HL-60 (cell line): ENCODE measurements at regions not wholly inside any gene's neighbourhood (a gene's known extent, or its start where the extent isn't known, plus 50 kb on each side); places are given as distances from the start of the nearest gene placed in this dataset.
"Not testable (repeated sequence)": the region's sequence is repeated elsewhere in the genome, so short reads cannot be mapped to it uniquely, and the experiment has no call there.

Experiments used
- DNase-seq, 2 experiments: peaks; one replicate each; pipeline ENCODE4 v3.0.0-alpha.2; 2010 to 2020; ENCODE audit warnings: low read depth in 1 of 2, low spot score in 1 of 2
- H3K27ac ChIP-seq: fragments of 250-450 bp; sonication (Bioruptor Pico); replicated peaks from 2 replicates; pipeline ENCODE4 v1.5.1; 2020; ENCODE audit warnings: mild to moderate bottlenecking, moderate library complexity
- H3K27me3 ChIP-seq: fragments of 250-450 bp; sonication (Bioruptor Pico); 2 replicates; pipeline ENCODE4 v1.5.1; 2021; ENCODE audit warnings: mild to moderate bottlenecking, moderate library complexity; ENCODE audit not compliant: insufficient read depth, poor library complexity, severe bottlenecking
- H3K4me3 ChIP-seq: replicated peaks from 2 replicates; pipeline ENCODE4 v1.5.1; 2011; ENCODE audit warnings: mild to moderate bottlenecking, control low read depth, low read length; ENCODE audit not compliant: insufficient read depth
- CTCF ChIP-seq: IDR thresholded peaks from one replicate; pipeline ENCODE4 v1.5.1; 2011; ENCODE audit warnings: low read length, control low read depth, inconsistent platforms; ENCODE audit not compliant: insufficient read depth
- GABPA ChIP-seq: IDR thresholded peaks from 2 replicates; pipeline ENCODE4 v1.6.1; 2012; ENCODE audit warnings: low read depth
- POLR2AphosphoS5 ChIP-seq: IDR thresholded peaks from 2 replicates; pipeline ENCODE4 v1.6.1; 2012; ENCODE audit warnings: low read depth
- REST ChIP-seq: IDR thresholded peaks from 2 replicates; pipeline ENCODE4 v1.6.1; 2012; ENCODE audit warnings: low read depth; ENCODE audit not compliant: insufficient replicate concordance
- SPI1 ChIP-seq: IDR thresholded peaks from 2 replicates; pipeline ENCODE4 v1.6.1; 2012; ENCODE audit warnings: low read depth, mild to moderate bottlenecking, borderline replicate concordance

- H3K27me3 ChIP-seq, result no peaks in the 10 kb centered on the region
- TF ChIP-seq GABPA (no peak), SPI1 (no peak), REST (no peak), CTCF (no peak)
- H3K4me3 ChIP-seq, result no peak overlapping the region
- DNase-seq, result no peak
- no peak overlapping the region for H3K27ac ChIP-seq
These were observed 561.8 kb upstream of the B3GAT1 start for GRCh38 chr11:134973801-134974200.

- TF ChIP-seq CTCF (no peak), REST (no peak), POLR2AphosphoS5 (no peak), SPI1 (no peak), GABPA (no peak)
- Histone ChIP-seq H3K27me3 (no peaks in the 10 kb centered on the region), H3K27ac (no peak overlapping the region), H3K4me3 (no peak overlapping the region)
- DNase-seq, result no peak
These were observed 559.3 kb upstream of the B3GAT1 start for GRCh38 chr11:134971381-134971780.

GRCh38 chr11:134967746-134968145, 555.7 kb upstream of the B3GAT1 start:
- DNase-seq, result no peak
- no peak overlapping the region for H3K27ac ChIP-seq
- TF ChIP-seq CTCF, result no peak
- no peak for TF ChIP-seq POLR2AphosphoS5
- TF ChIP-seq GABPA, result no peak
- no peak for TF ChIP-seq SPI1
- TF ChIP-seq REST, result no peak
- no peaks in the 10 kb centered on the region for H3K27me3 ChIP-seq
- H3K4me3 ChIP-seq, result no peak overlapping the region

GRCh38 chr11:134961386-134961785, 549.3 kb upstream of the B3GAT1 start:
- H3K27me3 ChIP-seq, H3K27ac ChIP-seq, H3K4me3 ChIP-seq, DNase-seq: not testable (repeated sequence)
